Neural progenitor cell (in vitro differentiated cells): ENCODE measurements at regions not wholly inside any gene's neighbourhood (a gene's known extent, or its start where the extent isn't known, plus 50 kb on each side); places are given as distances from the start of the nearest gene placed in this dataset.

Source experiments
- DNase-seq: peaks from one replicate; pipeline ENCODE4 v3.0.0-alpha.2; 2016; ENCODE audit warnings: low spot score
- H2AFZ ChIP-seq: fragments of 200-600 bp; sonication (generic); replicated peaks from 2 replicates; pipeline ENCODE4 v1.6.1; 2016; ENCODE audit warnings: antibody characterized with exemption
- H3F3A ChIP-seq: fragments of 200-600 bp; sonication (generic); 2 replicates; pipeline ENCODE4 v1.6.1; 2016; ENCODE audit warnings: antibody characterized with exemption, low read depth
- H3K27ac ChIP-seq: fragments of 200-600 bp; sonication (generic); 2 replicates; pipeline ENCODE4 v1.5.1; 2016; ENCODE audit warnings: mild to moderate bottlenecking
- H3K27me3 ChIP-seq: fragments of 200-600 bp; sonication (generic); 2 replicates; pipeline ENCODE4 v1.6.1; 2016; ENCODE audit warnings: mild to moderate bottlenecking, moderate library complexity
- H3K36me3 ChIP-seq: fragments of 200-600 bp; sonication (generic); 2 replicates; pipeline ENCODE4 v1.5.1; 2016
- H3K4me1 ChIP-seq: fragments of 200-600 bp; sonication (generic); 2 replicates; pipeline ENCODE4 v1.6.1; 2016; ENCODE audit warnings: mixed run types
- H3K4me2 ChIP-seq: fragments of 200-600 bp; sonication (generic); 2 replicates; pipeline ENCODE4 v1.6.1; 2016
- H3K4me3 ChIP-seq: fragments of 200-600 bp; sonication (generic); 2 replicates; pipeline ENCODE4 v1.5.1; 2016
- H3K79me2 ChIP-seq: fragments of 200-600 bp; sonication (generic); 2 replicates; pipeline ENCODE4 v1.6.1; 2016; ENCODE audit warnings: low read depth
- H3K9ac ChIP-seq: fragments of 200-600 bp; sonication (generic); 2 replicates; pipeline ENCODE4 v1.6.1; 2016
- H3K9me3 ChIP-seq: fragments of 200-600 bp; sonication (generic); 2 replicates; pipeline ENCODE4 v1.5.1; 2016; ENCODE audit warnings: low read depth
- H4K20me1 ChIP-seq: fragments of 200-600 bp; sonication (generic); 2 replicates; pipeline ENCODE4 v1.6.1; 2016; ENCODE audit warnings: low read depth
- H3K27ac Mint-ChIP-seq: 3 replicates; pipeline ENCODE4 v1.8.0; 2021; ENCODE audit warnings: mixed read lengths
- H3K27me3 Mint-ChIP-seq: 2 replicates; pipeline ENCODE4 v1.8.0; 2022; ENCODE audit warnings: low read depth, mild to moderate bottlenecking, inconsistent platforms, moderate library complexity, mixed read lengths; ENCODE audit not compliant: insufficient read depth
- H3K36me3 Mint-ChIP-seq: 3 replicates; pipeline ENCODE4 v1.8.0; 2021; ENCODE audit warnings: mixed read lengths
- H3K4me1 Mint-ChIP-seq: 3 replicates; pipeline ENCODE4 v1.8.0; 2021; ENCODE audit warnings: mixed read lengths
- H3K4me3 Mint-ChIP-seq: 3 replicates; pipeline ENCODE4 v1.8.0; 2021; ENCODE audit warnings: mild to moderate bottlenecking, moderate library complexity, mixed read lengths
- H3K9me3 Mint-ChIP-seq: 3 replicates; pipeline ENCODE4 v1.8.0; 2020; ENCODE audit warnings: mixed read lengths
- EZH2 ChIP-seq: fragments of 200-600 bp; sonication (generic); IDR thresholded peaks from 2 replicates; pipeline ENCODE4 v1.6.1; 2017; ENCODE audit warnings: antibody characterized with exemption, mild to moderate bottlenecking, moderate library complexity
- EZH2phosphoT487 ChIP-seq: fragments of 200-600 bp; sonication (generic); IDR thresholded peaks from 2 replicates; pipeline ENCODE4 v1.6.1; 2017; ENCODE audit warnings: antibody characterized with exemption
- TF ChIP-seq, protein P1 (sequence below): fragments of 200-600 bp; sonication (generic); IDR thresholded peaks from 2 replicates; pipeline ENCODE4 v1.5.1; 2017; ENCODE audit warnings: antibody characterized with exemption, mild to moderate bottlenecking

DNA sequence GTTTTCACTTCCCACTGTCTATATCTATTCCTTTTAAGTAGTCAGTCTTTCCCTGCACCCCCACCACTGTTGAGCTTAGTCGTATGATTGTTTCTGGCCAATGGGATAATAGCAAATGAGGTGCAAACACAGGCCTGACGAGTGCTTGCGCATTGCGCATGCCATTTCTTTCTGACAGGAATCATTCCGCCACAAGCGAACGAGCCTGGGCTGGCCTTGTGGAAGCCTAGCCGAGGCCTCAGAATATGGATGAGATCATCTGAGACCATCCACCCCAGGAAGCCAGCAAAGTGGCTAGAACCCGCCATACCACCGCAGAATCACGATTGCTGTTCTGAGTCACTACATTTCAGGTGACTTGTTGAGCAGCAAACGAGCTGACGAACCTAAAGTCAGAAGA lies 52.2 kb upstream of the PRL start:
- H3K4me3 ChIP-seq = no peak overlapping the region
- Mint-ChIP-seq H3K27me3 (peaks cover 5% of the 10 kb centered on the region), H3K27ac (no peak overlapping the region), H3K9me3 (no peaks in the 10 kb centered on the region), H3K4me3 (no peak overlapping the region), H3K36me3 (no peaks in the 10 kb centered on the region), H3K4me1 (no peaks in the 10 kb centered on the region)
- H2AFZ ChIP-seq = peak overlapping the region; percentile 46
- H3K9ac ChIP-seq = no peak overlapping the region
- no peak for DNase-seq
- no peaks in the 10 kb centered on the region for H3K9me3 ChIP-seq
- no peaks in the 10 kb centered on the region for H3K4me1 ChIP-seq
- no peaks in the 10 kb centered on the region for H3K79me2 ChIP-seq
- no peaks in the 10 kb centered on the region for H4K20me1 ChIP-seq
- no peak for TF ChIP-seq EZH2
- TF ChIP-seq EZH2phosphoT487 = no peak
- TF ChIP-seq, protein P1, sequence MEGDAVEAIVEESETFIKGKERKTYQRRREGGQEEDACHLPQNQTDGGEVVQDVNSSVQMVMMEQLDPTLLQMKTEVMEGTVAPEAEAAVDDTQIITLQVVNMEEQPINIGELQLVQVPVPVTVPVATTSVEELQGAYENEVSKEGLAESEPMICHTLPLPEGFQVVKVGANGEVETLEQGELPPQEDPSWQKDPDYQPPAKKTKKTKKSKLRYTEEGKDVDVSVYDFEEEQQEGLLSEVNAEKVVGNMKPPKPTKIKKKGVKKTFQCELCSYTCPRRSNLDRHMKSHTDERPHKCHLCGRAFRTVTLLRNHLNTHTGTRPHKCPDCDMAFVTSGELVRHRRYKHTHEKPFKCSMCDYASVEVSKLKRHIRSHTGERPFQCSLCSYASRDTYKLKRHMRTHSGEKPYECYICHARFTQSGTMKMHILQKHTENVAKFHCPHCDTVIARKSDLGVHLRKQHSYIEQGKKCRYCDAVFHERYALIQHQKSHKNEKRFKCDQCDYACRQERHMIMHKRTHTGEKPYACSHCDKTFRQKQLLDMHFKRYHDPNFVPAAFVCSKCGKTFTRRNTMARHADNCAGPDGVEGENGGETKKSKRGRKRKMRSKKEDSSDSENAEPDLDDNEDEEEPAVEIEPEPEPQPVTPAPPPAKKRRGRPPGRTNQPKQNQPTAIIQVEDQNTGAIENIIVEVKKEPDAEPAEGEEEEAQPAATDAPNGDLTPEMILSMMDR = no peak
- no peak overlapping the region for H3K4me2 ChIP-seq
- H3F3A ChIP-seq = no peaks in the 10 kb centered on the region
- H3K27ac ChIP-seq = no peak overlapping the region
- no peaks in the 10 kb centered on the region for H3K36me3 ChIP-seq
- no peaks in the 10 kb centered on the region for H3K27me3 ChIP-seq

DNA sequence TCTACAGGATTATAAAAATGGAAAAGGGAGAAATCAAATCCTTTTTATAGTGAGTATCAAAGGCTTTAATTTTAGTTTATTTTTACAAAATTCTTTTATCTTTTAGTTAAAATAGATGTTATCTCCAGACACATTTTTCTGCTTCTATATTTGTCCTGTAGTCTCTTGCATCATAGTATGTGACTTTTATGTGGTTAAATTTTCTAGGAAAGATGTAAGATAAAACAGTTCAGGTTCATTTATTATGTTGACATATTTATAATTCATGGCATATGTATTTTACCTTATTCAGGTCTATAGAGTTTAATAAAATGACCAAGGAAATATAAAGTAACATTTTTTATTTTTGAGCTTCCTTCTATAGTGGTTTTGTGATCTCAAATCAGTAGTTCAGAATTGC lies 52.7 kb upstream of the PRL start:
- no peak overlapping the region for H3K4me2 ChIP-seq
- Mint-ChIP-seq H3K27ac (no peak overlapping the region), H3K27me3 (peaks cover 5% of the 10 kb centered on the region), H3K36me3 (no peaks in the 10 kb centered on the region), H3K4me1 (no peaks in the 10 kb centered on the region), H3K4me3 (no peak overlapping the region), H3K9me3 (no peaks in the 10 kb centered on the region)
- no peaks in the 10 kb centered on the region for H4K20me1 ChIP-seq
- H3F3A ChIP-seq = no peaks in the 10 kb centered on the region
- no peak for DNase-seq
- no peak overlapping the region for H2AFZ ChIP-seq
- no peak for TF ChIP-seq EZH2phosphoT487
- no peak for TF ChIP-seq EZH2
- TF ChIP-seq, protein P1 = no peak
- no peak overlapping the region for H3K9ac ChIP-seq
- H3K27ac ChIP-seq = no peak overlapping the region
- H3K36me3 ChIP-seq = no peaks in the 10 kb centered on the region
- H3K9me3 ChIP-seq = no peaks in the 10 kb centered on the region
- H3K79me2 ChIP-seq = no peaks in the 10 kb centered on the region
- H3K4me3 ChIP-seq = no peak overlapping the region
- no peaks in the 10 kb centered on the region for H3K27me3 ChIP-seq
- no peaks in the 10 kb centered on the region for H3K4me1 ChIP-seq

DNA sequence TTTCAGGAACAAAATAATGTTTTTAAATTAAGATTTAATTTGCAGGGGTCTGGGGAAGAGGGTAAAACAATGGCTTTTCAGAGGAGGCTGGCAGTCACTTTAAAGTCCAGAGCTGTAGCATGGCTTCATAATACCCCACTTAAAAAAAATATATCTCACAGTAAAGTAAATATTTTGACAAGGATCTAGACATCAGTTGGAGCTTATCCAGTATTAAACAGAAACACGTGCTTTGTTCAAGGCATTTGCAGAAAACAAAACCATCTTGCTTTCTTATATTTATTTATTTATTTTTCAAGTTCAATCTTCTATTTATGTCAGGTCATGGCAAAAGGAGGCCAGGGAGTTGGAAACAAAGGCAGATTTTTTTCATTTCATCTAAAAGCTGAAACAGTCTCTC lies 53.3 kb upstream of the PRL start:
- DNase-seq = no peak
- H3K36me3 ChIP-seq = no peaks in the 10 kb centered on the region
- no peak overlapping the region for H3K9ac ChIP-seq
- H4K20me1 ChIP-seq = no peaks in the 10 kb centered on the region
- no peak overlapping the region for H3K4me2 ChIP-seq
- H3K4me1 Mint-ChIP-seq = no peaks in the 10 kb centered on the region
- no peak overlapping the region for H3K4me3 ChIP-seq
- H3K27me3 Mint-ChIP-seq = peaks cover 5% of the 10 kb centered on the region
- H3F3A ChIP-seq = no peaks in the 10 kb centered on the region
- no peak overlapping the region for H3K4me3 Mint-ChIP-seq
- H3K27ac Mint-ChIP-seq = no peak overlapping the region
- TF ChIP-seq EZH2 (no peak), EZH2phosphoT487 (no peak)
- TF ChIP-seq, protein P1 = no peak
- H3K9me3 Mint-ChIP-seq = no peaks in the 10 kb centered on the region
- H3K9me3 ChIP-seq = no peaks in the 10 kb centered on the region
- H3K79me2 ChIP-seq = no peaks in the 10 kb centered on the region
- H3K4me1 ChIP-seq = no peaks in the 10 kb centered on the region
- no peaks in the 10 kb centered on the region for H3K27me3 ChIP-seq
- no peak overlapping the region for H2AFZ ChIP-seq
- no peak overlapping the region for H3K27ac ChIP-seq
- no peaks in the 10 kb centered on the region for H3K36me3 Mint-ChIP-seq

DNA sequence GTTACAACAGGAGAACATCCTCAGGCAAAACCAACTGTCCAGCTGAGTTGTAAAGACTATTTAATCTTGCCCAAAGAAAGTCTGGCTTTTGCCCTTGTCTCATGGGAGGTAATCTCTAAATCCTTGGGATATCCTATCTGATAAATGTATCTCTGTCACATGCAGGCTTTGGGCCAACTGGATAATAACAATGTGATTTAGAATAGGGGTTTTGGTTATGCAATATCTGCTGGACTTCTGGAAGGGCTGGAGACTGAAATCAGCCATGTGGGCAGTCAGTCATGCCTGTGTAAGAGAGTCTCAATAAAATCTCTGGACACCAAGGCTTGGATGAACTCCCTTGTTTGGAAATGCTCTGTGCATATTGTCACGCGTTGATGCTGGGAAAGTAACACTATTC lies 56.3 kb upstream of the PRL start:
- Histone ChIP-seq H3K9me3 (no peaks in the 10 kb centered on the region), H3K36me3 (no peaks in the 10 kb centered on the region), H4K20me1 (no peaks in the 10 kb centered on the region), H2AFZ (no peak overlapping the region), H3K4me3 (no peak overlapping the region), H3K4me1 (no peaks in the 10 kb centered on the region), H3K27ac (no peak overlapping the region), H3K4me2 (no peak overlapping the region), H3F3A (no peaks in the 10 kb centered on the region), H3K27me3 (no peaks in the 10 kb centered on the region), H3K9ac (no peak overlapping the region), H3K79me2 (no peaks in the 10 kb centered on the region)
- no peak for DNase-seq
- Mint-ChIP-seq H3K27ac (no peak overlapping the region), H3K27me3 (peaks cover 7% of the 10 kb centered on the region), H3K36me3 (no peaks in the 10 kb centered on the region), H3K4me3 (no peak overlapping the region), H3K9me3 (peaks cover 2% of the 10 kb centered on the region), H3K4me1 (no peaks in the 10 kb centered on the region)
- no peak for TF ChIP-seq EZH2
- TF ChIP-seq, protein P1 = no peak
- TF ChIP-seq EZH2phosphoT487 = no peak
